HepG2 (cell line): ENCODE measurements at regions not wholly inside any gene's neighbourhood (a gene's known extent, or its start where the extent isn't known, plus 50 kb on each side); places are given as distances from the start of the nearest gene placed in this dataset.

Source experiments
- ATAC-seq: fragments of 200-7000 bp; cut with Tn5 transposase; 3 replicates; pipeline ENCODE4 v1.9.1; 2020; ENCODE audit warnings: mild to moderate bottlenecking, moderate library complexity
- BruUV-seq: library from RNA; stranded (reverse); fragments of 400-500 nt; replicated peaks from 2 replicates; lab custom pipeline; 2021; lab: Mats Ljungman, UMichigan
- CTCF ChIA-PET: fragments of 300-600 bp; formaldehyde crosslinking; extraction: SDS; loops from one replicate; lab custom pipeline; 2021; ENCODE audit warnings: low total read pairs, inconsistent platforms, low intra/inter-chr PET ratio; lab: Yijun Ruan, JAX
- POLR2A ChIA-PET: fragments of 350-600 bp; sonication (Branson Sonifier 250); formaldehyde crosslinking; loops from one replicate; lab custom pipeline; 2020; ENCODE audit warnings: antibody characterized with exemption, inconsistent platforms; lab: Yijun Ruan, JAX
- DNase-seq: peaks from one replicate; pipeline ENCODE4 v3.0.0-alpha.2; 2015; ENCODE audit warnings: low spot score
- FAIRE-seq: peaks from 3 replicates; lab custom pipeline; 2011; peaks lifted over from hg19 to GRCh38; lab: Jason Lieb, UNC
- H2AFZ ChIP-seq: one replicate; pipeline ENCODE4 v1.6.1; 2011; ENCODE audit warnings: low read length, inconsistent platforms
- H3K27ac ChIP-seq: fragments of 300-600 bp; 3 replicates; pipeline ENCODE4 v1.8.0; 2011; ENCODE audit warnings: mixed run types, mild to moderate bottlenecking, mixed read lengths, low read length, inconsistent platforms; ENCODE audit not compliant: insufficient read depth; ENCODE audit errors: extremely low read length
- H3K27me3 ChIP-seq, 2 experiments: fragments of 200-600 bp in 1 of 2; 2 replicates in 1 of 2; 3 replicates in 1 of 2; pipeline versions ENCODE4 v1.6.0 to v1.8.0; 2011; ENCODE audit warnings: low read length in 2 of 2, mild to moderate bottlenecking in 2 of 2, moderate library complexity in 2 of 2, inconsistent platforms in 1 of 2; ENCODE audit not compliant: insufficient read depth in 2 of 2, control insufficient read depth in 1 of 2
- H3K36me3 ChIP-seq, 2 experiments: fragments of 200-600 bp in 1 of 2; replicated peaks in 1 of 2; 2 replicates in 1 of 2; 3 replicates in 1 of 2; pipeline versions ENCODE4 v1.5.1 to v1.8.0; 2011; ENCODE audit warnings: low read length in 2 of 2, inconsistent platforms in 1 of 2; ENCODE audit not compliant: insufficient read depth in 2 of 2, control insufficient read depth in 1 of 2
- H3K4me1 ChIP-seq: 2 replicates; pipeline ENCODE4 v1.5.1; 2012; ENCODE audit warnings: low read length, inconsistent platforms; ENCODE audit not compliant: insufficient read depth
- H3K4me2 ChIP-seq: 2 replicates; pipeline ENCODE4 v1.6.0; 2011; ENCODE audit warnings: low read depth, low read length, inconsistent platforms
- H3K4me3 ChIP-seq, 3 experiments: fragments of 200-600 bp in 1 of 3; sonication (generic), shearing (Covaris generic) in 1 of 3; replicated peaks in 1 of 3; 2 replicates each; pipeline ENCODE4 v1.5.1; 2011 to 2016; ENCODE audit warnings: low read length in 3 of 3, inconsistent platforms in 2 of 3, low read depth in 2 of 3, mild to moderate bottlenecking in 2 of 3, control low read depth in 1 of 3, mixed read lengths in 1 of 3; ENCODE audit not compliant: insufficient read depth in 1 of 3
- H3K79me2 ChIP-seq: one replicate; pipeline ENCODE4 v1.6.1; 2011; ENCODE audit warnings: low read length, inconsistent platforms; ENCODE audit not compliant: insufficient read depth
- H3K9ac ChIP-seq: 2 replicates; pipeline ENCODE4 v1.6.0; 2011; ENCODE audit warnings: mild to moderate bottlenecking, low read depth, low read length, inconsistent platforms; ENCODE audit not compliant: insufficient read depth
- H3K9me3 ChIP-seq: 2 replicates; pipeline ENCODE4 v1.5.1; 2012; ENCODE audit warnings: mild to moderate bottlenecking, low read length
- H4K20me1 ChIP-seq: 2 replicates; pipeline ENCODE4 v1.6.0; 2011; ENCODE audit warnings: inconsistent platforms, mild to moderate bottlenecking, low read length, moderate library complexity; ENCODE audit not compliant: insufficient read depth
- AKAP8 ChIP-seq: sonication (generic); formaldehyde crosslinking; IDR thresholded peaks from 2 replicates; pipeline ENCODE4 v1.5.1; 2020; ENCODE audit warnings: mild to moderate bottlenecking, missing genetic modification reagents
- DR1 ChIP-seq: sonication (generic); formaldehyde crosslinking; IDR thresholded peaks from 2 replicates; pipeline ENCODE4 v1.8.0; 2021; ENCODE audit warnings: mild to moderate bottlenecking, missing genetic modification reagents, inconsistent platforms
- HOMEZ ChIP-seq: IDR thresholded peaks from 2 replicates; pipeline ENCODE4 v1.6.1; 2016; ENCODE audit warnings: low read depth
- KAT2B ChIP-seq: fragments of 150-350 bp; IDR thresholded peaks from 2 replicates; pipeline ENCODE4 v1.6.1; 2014; ENCODE audit warnings: low read depth, low read length, borderline replicate concordance
- PAWR ChIP-seq: sonication (generic); formaldehyde crosslinking; IDR thresholded peaks from 2 replicates; pipeline ENCODE4 v1.4.0; 2020; ENCODE audit warnings: missing genetic modification reagents, mild to moderate bottlenecking, borderline replicate concordance
- ZNF674 ChIP-seq: sonication (generic); formaldehyde crosslinking; IDR thresholded peaks from 2 replicates; pipeline ENCODE4 v1.5.0; 2020; ENCODE audit warnings: low read depth, mild to moderate bottlenecking, missing genetic modification reagents
- ZNF841 ChIP-seq: sonication (generic); formaldehyde crosslinking; IDR thresholded peaks from 2 replicates; pipeline ENCODE4 v1.8.1; 2023; ENCODE audit warnings: missing genetic modification reagents, borderline replicate concordance
- ZZZ3 ChIP-seq: sonication (generic); formaldehyde crosslinking; IDR thresholded peaks from 2 replicates; pipeline ENCODE4 v1.4.0; 2020; ENCODE audit warnings: missing genetic modification reagents, mild to moderate bottlenecking, borderline replicate concordance
- WGBS: methylation state at CpG from one replicate; pipeline ENCODE4 v1.1.6; 2017; ENCODE audit warnings: low lambda C conversion rate; 5-methylcytosine and 5-hydroxymethylcytosine counted together
- in situ Hi-C: cut with HindIII; loops from 2 replicates; pipeline ENCODE4 v1.10.0; 2017; ENCODE audit warnings: low pct_unique_long_range_greater_than_20kb; ENCODE audit not compliant: extremely low pct_ligation_motif_present
- intact Hi-C: fragments of 100-400 bp; cut with micrococcal nuclease; formaldehyde crosslinking; loops from one replicate; pipeline ENCODE4 v1.10.0; 2022; ENCODE audit not compliant: unreplicated experiment

GRCh38 chr17:5895276-5895675, 174.9 kb upstream of the WSCD1 start:
- H3K9me3 ChIP-seq, result no peaks in the 10 kb centered on the region
- H3K27me3 ChIP-seq, result 0 out of 5 replicates have a peak, but pooled peaks cover 0 to 3% of the 10 kb centered on the region in 2 experiments
- H4K20me1 ChIP-seq, result no peaks in the 10 kb centered on the region
- no peak overlapping the region for H3K4me2 ChIP-seq
- no peaks in the 10 kb centered on the region for H3K4me1 ChIP-seq
- in situ Hi-C loops, result no loop called here
- ChIA-PET CTCF (no interaction called here), POLR2A (no interaction called here)
- FAIRE-seq (no peak), DNase-seq (no peak), ATAC-seq (no peak)
- no TSS peak for BruUV-seq
- intact Hi-C loops, result no loop called here
- H3K79me2 ChIP-seq, result no peaks in the 10 kb centered on the region
- H3K27ac ChIP-seq, result no peak overlapping the region
- no peaks in the 10 kb centered on the region for H3K36me3 ChIP-seq
- TF ChIP-seq ZNF841 (CRISPR knock-in tag) (no peak), AKAP8 (CRISPR knock-in tag) (no peak), ZNF674 (CRISPR knock-in tag) (no peak), HOMEZ (CRISPR knock-in tag) (no peak), PAWR (no peak)
- no peak overlapping the region for H3K4me3 ChIP-seq
- WGBS, result 59% methylated on average over 4 of the region's 6 CpGs
- H2AFZ ChIP-seq, result no peak overlapping the region
- H3K9ac ChIP-seq, result no peak overlapping the region

GRCh38 chr17:5896215-5896614, 174.0 kb upstream of the WSCD1 start:
- H3K4me3 ChIP-seq, result no peak overlapping the region
- no peak for ATAC-seq
- 24% methylated on average over 5 of the region's 5 CpGs for WGBS
- H3K79me2 ChIP-seq, result no peaks in the 10 kb centered on the region
- intact Hi-C loops, result no loop called here
- no peak for TF ChIP-seq ZZZ3 (CRISPR knock-in tag)
- no peak for TF ChIP-seq KAT2B
- TF ChIP-seq DR1 (CRISPR knock-in tag), result no peak
- TF ChIP-seq, all 625 proteins: peak for 0
- no peak overlapping the region for H2AFZ ChIP-seq
- ChIA-PET POLR2A (no interaction called here), CTCF (no interaction called here)
- H3K9ac ChIP-seq, result no peak overlapping the region
- H3K27me3 ChIP-seq, result no peaks in the 10 kb centered on the region
- no peak for DNase-seq
- H3K27ac ChIP-seq, result no peak overlapping the region
- no peak for FAIRE-seq
- BruUV-seq, result no TSS peak
- no peaks in the 10 kb centered on the region for H4K20me1 ChIP-seq
- in situ Hi-C loops, result no loop called here
- H3K4me2 ChIP-seq, result no peak overlapping the region
- H3K9me3 ChIP-seq, result no peaks in the 10 kb centered on the region
- no peaks in the 10 kb centered on the region for H3K4me1 ChIP-seq
- no peaks in the 10 kb centered on the region for H3K36me3 ChIP-seq
